LHCN-M2 (cell line): ENCODE measurements at regions not wholly inside any gene's neighbourhood (a gene's known extent, or its start where the extent isn't known, plus 50 kb on each side); places are given as distances from the start of the nearest gene placed in this dataset.

ENCODE experiments used
- DNase-seq: peaks from one replicate; pipeline ENCODE4 v3.0.0-alpha.2; 2012; ENCODE audit warnings: low read depth

DNA sequence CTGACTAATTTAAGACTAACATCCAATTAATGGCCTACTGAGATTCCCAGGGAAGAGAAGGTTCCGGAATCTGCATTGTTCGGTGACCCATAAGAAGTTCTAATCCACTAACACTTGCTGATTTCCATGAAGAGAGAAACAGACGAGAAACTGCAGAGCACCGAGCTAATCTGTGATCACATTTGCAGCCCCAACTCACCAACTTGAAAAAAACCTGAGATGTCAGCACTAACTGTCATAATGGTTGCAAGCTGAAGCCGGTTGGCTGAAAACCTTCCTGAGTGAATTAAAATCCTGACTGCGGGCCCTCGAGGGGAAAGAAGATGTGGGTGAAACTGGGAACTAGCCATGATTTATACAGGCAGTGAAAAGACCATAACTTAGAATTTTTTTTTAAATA lies 204.8 kb upstream of the IGF1R start:
- no peak for DNase-seq

DNA sequence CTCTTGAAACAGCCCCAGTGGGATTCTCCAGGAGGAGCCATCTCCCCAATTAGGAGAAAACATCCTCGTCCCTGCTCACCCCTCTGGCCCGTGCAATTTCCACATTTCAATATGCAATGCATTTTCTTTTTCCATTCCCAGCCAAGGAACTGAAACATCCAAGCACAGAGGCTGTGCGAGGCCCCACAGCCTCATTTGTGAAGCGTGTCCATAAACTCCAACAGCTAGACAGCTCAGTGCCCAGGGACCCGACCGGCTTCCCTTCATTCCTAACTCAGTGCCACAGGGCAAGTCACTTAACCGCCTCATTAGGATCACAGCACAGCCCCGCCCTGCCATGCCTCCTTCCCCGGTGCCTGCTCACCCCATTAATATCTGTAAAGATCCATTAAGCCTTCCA lies 204.2 kb upstream of the IGF1R start:
- no peak for DNase-seq

DNA sequence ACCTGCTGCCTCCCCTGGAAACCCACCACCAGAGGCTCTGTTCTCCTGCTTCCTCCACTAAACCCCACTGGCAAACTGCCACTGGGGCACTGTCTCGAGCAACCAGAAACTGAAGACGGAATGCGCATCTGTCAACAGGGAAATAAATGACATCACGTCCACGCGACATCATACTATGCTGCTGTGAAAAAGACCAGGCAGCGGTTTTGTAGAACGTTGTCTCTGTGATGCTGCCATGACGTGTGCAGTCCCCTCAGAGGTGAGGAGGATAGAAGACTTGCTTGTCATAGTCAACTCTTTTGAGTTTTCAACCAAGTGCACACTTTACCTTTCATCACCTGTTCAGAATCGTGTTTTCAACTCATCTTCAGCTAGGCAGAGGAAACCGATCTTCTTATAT lies 203.0 kb upstream of the IGF1R start:
- DNase-seq = no peak

DNA sequence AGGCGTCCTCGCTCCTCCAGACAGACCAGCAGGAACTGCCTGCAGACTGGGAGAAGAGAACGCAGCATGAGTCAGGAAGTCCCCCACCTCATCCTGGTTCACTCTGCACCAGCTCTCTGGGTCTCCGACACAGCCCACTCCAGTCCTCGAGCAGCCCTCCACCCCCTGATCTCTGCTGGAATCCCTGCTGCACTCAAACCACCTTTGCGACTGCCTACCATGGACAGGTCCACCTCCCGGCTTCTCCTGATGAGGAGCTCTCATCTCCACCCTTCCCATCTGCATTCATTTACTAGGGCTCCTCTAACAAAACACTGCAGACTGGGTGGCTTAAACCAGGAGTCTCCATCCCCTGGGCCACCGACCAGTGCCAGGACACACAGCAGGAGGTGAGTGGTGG lies 202.3 kb upstream of the IGF1R start:
- DNase-seq = no peak

DNA sequence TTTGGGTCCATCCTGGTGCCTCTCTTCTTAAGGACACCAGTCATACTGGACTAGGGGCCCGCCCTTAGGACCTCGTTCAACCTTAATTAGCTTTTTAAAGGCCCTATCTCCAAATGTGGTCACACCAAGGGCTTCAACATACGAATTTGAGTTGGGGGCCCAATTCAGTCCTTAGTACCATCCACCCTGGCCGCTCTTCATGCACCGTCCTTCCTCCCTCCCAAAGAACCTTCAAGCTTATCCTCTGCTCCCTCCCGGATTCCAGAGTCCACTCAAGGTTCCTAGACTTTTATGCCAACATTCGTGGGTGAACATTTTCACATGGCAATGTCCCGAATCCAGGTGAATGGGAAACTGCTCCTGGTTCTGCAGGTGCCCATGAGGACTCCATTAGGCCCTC lies 201.3 kb upstream of the IGF1R start:
- no peak for DNase-seq

DNA sequence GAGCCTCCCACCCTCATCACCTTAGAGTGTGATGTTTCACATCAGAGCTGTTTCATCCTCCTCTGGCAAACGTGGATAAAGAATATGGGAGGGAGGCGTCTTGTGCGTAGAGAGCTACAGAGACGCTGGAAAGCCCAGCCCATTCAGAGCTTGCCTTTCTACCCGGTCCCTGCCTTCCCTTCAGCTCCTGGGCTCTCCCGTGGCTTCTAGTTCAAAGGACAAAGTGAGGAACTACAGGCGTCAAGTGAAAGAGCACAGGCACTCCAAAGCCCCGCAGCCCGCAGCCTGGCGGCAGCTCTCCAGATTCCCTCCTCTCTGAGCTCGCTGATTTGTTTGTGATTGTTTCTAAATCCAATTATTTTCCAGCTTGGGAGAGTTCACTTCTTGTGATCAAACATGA lies 197.1 kb upstream of the IGF1R start:
- DNase-seq = no peak

DNA sequence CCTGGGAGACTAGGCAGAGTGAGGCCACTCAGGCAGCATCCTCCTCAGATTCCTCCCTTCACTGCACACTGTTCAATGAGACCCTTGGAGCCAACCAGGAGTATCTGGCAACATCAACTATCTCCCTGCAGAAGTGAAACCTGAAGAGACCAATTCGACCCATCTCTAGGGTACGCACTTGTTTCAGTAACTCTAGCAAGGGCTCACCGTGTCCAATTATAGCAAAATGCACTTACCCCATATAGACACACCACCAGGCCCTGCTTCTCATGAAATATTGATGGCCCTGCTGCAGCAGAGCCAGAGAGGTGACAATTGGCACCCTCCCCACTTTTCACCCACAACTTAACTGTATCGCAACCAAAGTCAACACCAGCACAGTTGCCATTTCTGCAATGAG lies 196.1 kb upstream of the IGF1R start:
- DNase-seq = no peak

DNA sequence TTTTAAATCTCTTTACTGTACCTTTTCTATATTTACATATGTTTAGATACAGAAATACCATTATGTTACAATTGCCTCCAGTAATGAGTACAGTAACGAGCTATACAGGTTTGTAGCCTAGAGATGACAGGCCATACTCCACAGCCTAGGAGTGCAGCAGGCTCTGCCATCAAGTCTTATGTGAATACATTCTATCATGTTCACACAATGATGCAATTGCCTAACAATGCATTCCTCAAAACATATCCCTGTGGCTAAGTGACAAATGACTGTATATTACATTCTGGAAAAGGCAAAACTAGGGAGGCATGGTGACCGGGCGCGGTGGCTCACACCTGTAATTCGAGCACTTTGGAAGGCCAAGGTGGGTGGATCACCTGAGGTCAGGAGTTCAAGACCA lies 192.4 kb upstream of the IGF1R start:
- no peak for DNase-seq

DNA sequence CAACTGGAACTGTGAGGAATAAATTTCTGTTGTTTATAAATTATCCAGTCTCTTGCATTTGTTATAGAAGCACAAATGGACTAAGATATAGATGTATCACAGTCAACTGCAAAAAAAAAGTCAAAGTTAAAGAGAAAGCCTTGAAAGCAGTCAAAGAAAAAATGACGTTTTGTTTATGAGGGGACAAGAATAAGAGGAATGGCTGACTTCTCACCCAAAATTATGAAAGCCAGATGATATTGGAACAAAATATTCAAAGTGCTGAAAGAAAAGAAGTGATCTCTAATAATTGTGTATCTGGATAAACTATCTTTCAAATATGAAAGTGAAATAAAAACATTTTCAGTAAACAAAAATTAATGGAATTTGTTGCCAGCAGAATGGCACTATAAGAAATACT lies 171.8 kb upstream of the IGF1R start:
- no peak for DNase-seq

DNA sequence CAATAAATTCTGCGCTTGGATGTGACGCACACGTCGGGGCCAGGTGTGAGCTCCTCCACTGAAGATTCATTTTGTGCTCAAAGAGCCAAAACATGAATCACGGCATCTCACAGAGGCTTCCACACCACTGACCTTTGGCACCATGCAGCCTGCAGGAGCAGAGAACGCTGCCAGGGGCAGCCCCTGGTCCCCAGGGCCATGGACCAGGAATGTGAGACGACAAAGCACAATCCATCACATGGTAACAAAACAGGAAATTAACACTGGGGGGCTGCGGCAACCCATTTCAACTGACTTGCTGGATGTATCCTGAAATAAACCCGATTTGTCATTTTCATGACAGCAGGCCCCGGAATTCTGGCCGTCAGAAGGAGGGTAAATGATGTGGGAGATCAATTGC lies 167.5 kb upstream of the IGF1R start:
- DNase-seq = no peak

DNA sequence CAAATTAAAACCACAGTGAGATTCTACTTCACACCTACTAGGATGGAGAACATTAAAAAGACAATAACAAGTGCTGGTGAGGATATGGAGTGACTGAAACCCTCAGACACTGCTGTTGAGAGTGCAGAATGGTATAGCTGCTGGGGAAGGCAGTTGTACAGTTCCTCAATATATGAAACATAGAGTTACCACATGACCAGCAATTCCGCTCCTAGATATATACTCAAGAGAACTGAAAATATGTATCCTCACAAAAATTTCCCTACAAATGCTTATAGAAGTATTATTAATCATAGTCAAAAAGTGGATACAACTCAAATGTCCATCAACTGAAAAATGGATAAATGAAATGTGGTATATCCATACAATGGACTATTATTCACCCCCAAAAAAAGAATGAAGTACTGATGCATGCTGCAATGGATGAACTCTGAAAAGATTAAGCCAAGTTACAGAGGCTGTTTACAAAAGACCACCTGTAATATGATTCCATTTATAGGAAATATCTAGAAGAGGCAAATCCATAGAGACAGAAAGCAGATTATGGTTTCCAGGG lies 164.7 kb upstream of the IGF1R start:
- no peak for DNase-seq

DNA sequence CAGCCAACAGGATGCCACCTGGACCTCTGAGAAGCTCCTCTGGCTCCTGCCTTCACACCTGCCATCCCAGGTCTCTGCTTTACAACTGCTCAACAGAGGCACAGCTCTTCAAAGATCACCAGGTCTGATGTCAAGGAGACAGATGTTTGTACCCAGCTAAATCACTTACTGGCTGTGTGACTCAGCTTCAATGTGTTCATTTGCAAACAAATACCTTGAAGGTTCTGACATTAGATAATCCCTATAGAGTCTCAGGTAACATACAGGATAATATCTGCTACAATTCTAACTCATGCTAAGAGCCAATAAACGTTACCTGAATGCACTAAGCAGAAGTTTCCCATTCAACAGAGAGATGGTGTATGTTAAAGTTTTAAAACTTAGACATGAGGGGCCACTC lies 163.4 kb upstream of the IGF1R start:
- DNase-seq = no peak

DNA sequence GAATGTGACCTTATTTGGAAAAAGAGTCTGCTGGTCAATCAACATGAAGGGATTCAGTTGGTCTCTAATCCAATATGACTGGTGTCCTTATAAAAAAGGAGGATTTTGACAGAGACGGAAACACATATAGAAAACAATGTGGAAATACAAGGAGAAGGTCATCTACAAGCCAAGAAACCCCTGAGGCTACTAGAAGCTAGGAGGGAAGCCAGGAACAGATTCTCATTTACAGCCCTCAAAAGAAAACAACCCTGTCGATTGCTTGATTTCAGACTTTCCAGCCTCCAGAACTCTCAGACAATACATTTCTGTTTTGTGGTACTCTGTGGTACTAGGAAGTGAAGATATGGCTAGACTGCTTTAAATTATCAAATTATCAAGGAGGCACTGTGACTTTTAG lies 162.9 kb upstream of the IGF1R start:
- no peak for DNase-seq

DNA sequence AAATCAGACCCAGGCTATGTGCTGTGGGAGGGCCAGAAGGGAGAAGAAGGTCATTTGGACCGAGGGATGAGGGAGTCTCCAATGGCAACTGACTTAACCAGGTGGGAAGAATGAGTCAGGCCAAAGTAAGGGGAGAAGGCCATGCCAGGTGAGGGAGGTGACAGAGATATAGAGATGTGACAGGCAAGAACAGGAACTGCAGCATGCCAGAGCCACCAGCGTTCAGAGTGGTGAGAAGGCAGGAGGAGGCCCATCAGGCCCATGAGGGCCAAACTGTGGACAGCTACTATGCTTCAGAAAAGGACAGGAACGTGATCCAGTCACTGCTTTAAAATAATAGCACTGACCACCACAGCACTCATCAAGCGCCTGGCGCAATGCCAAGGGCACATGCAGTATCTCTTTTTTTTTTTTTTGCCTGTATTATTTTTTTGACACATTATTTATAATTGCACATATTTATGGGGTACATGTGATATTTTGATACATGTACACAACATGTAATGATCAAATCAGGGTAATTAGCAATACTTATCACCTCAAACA lies 154.3 kb upstream of the IGF1R start:
- no peak for DNase-seq

DNA sequence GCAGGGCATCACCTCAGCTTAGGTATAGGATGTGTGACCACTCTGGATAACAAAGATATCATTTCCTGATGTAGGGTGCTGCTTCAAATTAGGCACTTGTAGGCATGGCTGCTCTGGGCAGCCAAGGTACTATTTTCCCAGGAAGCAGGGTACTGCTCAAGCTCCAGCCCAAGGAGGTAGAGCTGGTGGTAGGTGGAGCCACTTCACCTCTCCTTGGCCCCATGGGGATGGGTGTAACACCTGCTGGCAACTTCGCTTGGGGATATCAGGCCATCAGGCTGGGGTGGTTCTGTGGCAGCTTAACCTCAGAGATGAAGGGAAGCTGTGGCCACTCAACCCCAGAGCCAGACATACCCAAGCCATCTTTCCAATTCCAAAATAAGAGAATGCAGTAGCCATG lies 147.1 kb upstream of the IGF1R start:
- no peak for DNase-seq

DNA sequence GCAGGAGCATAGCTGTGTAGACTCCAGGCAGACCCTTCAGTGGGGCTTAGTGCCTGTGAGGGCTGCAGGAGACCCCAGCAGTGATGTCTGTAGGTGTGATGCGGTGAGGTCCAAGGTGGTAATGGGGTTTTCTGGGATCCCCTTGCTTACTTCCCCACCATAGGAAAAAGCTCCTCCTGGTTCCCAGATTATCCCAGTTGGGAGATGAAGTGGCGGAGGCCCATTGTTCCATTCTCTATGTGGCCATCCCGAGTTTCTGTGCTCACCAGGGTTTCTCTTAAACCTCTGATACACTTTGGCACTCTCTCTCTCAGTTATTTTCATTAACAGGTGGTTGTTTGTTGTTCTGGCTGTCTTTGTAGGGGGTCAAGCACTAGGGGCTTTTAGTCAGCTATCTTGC lies 146.7 kb upstream of the IGF1R start:
- DNase-seq = no peak

DNA sequence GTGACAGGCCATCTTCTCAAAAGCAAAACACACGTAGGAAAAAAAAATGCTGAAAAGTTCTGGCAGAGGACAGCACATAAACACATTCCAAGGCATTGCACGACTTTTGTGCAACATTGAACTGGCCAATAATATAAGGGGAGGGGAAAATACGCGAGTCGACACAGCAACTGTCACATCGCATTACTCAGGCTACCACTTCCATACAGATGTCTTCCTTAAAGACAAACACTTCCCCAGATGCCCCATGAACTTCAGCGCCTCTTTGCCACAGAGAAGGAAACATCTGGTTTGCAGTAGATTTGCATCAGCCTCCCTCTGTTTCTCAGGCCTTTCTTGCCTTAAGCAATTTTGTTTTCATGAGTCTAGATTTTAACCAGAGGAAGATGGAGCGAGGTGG lies 144.4 kb upstream of the IGF1R start:
- peak; percentile 23 for DNase-seq

DNA sequence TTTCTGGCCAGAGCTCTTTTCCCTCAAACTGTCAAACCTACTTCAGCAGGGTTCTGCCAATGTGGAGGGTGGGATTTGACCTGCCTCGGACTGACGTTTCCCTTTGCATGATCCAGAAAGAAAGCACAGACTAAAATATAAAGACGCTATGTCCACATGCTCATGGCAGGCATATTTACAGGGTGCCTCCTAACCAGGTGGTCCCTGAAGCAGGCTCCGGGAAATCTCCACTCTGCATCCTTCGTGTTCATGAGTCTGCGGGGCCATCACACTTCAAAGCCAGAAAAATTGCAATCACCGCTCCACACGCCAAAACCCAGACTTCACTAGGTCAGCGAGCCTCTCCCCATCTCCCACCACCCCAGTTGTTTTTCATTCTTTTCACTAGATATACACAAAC lies 143.3 kb upstream of the IGF1R start:
- no peak for DNase-seq

DNA sequence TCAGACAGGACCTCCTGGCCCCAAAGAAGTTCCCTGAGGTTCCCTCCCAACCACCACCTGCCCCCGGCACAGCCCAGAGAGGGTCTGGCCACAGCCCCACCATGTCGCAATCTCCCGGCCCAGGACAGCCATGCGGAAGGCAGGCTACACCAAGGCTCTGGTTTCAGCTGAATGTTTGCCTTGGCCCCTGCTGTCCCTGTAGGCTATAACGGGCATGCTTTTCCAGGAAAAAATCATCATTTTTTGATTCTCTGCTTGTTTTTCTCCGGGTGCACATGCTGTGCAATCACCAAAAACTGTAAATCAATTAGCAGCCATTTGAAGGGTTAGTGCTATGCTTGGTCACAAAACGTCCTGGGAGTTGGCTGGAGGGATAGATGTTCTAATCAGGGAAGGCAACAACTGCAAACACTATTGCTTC lies 142.7 kb upstream of the IGF1R start:
- DNase-seq = no peak

DNA sequence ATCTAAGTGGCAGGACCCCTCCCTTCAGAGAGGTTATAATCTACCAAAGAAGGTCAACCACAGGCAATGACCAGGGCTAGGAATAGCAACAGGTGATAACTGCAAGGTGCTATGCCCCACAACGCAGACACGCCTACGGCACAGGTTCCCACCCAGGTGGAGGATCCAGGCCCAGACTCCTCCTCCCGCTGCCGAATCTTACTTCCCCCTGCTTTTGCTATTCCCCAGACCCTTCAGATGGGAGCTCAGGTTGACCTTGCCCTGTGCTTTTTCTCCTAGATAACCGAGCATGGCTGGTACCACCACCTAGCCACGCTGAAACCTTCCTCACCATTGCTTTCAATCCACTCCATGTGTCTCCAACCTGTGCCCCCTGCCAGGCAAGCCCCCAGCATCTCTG lies 142.2 kb upstream of the IGF1R start:
- DNase-seq = no peak

DNA sequence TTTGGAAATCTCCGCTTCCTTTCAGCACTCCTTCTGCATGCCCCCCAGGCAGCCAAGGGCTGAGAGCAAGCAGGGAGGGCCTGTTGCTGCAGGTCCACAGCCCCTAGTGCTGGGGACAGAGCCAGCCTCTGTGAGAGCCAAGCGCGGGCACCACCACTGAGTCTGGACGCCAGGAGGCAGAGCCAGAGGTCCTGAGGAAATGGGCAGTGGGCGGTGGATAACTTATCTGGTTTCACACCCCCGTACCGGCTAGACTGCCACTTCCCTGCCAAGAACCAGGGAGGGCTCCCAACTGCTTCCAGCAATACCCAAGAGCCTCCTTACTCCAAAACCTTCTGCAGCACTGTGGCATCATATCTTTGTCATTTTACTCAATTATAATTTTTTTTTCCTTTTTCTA lies 141.6 kb upstream of the IGF1R start:
- DNase-seq = no peak

DNA sequence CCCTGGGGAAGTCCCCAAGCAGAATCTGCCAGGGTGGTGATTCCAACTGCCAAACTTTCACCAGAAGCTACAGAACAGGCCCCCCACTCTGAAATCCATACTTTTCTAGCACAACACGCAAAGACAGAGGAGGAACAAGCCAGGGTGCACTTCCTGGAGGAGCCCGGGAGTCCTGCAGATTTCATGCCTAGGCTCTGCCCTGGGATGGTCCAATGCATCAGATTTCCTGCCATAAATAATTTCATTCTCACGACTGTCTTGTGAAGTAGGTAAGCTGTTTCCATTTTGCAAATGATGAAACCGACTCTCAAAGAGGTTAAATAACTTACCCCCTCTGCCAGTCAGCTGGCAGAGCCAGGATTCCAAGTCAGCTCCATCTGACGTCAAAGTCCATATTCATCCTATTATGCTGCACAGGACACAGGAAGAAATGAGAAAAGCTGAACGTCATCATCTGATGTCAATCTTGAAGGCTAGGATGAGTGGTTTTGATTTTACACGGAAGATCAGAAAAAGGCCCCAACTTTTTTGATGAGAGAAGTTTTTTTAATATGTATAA lies 134.8 kb upstream of the IGF1R start:
- DNase-seq = no peak

DNA sequence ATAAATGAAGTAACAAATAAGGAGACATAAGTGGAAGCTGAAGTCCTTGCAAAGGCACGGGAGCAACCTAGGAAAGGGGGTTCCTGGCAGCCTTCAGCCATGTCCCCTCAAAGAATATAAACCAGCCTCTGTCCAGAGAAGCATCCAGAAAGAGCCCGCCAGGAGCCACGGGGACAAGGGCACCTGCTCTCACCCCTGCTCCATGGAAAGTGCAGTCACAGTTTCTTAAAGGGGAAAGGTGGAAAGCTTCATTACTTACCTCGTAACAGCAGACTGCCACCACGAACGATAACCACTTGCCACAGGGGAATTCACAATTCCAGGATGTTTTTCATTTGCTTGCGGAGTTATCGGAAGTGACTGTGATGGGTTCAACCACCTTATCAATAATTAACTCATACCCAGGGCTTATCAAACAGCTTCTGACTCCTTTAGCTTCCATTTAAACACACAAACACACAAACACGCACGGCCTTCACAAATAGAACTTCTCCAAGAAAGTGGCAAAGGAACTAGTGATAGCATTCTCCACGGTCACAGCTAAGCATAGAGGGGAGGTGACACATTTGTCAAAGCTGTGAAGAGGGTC lies 134.2 kb upstream of the IGF1R start:
- no peak for DNase-seq
